Left lobe of liver (tissue), 2 donors: ENCODE measurements at regions not wholly inside any gene's neighbourhood (a gene's known extent, or its start where the extent isn't known, plus 50 kb on each side); places are given as distances from the start of the nearest gene placed in this dataset.
A peak's percentile ranks its signal among the peaks of the same experiment; 100 is the strongest.

ENCODE experiments used
- ATAC-seq: fragments of 200-7000 bp; cut with Tn5 transposase; one replicate; pipeline ENCODE4 v1.9.1; 2020; ENCODE audit warnings: mild to moderate bottlenecking, moderate library complexity
- DNase-seq: peaks from one replicate; pipeline ENCODE4 v3.0.0-alpha.2; 2020; ENCODE audit warnings: low spot score
- donor health status: DM: no; HTN: no; CAD: no; lungs with moderate emphysema.
- donor health status: DM: no; HTN: yes; CAD: no.

DNA sequence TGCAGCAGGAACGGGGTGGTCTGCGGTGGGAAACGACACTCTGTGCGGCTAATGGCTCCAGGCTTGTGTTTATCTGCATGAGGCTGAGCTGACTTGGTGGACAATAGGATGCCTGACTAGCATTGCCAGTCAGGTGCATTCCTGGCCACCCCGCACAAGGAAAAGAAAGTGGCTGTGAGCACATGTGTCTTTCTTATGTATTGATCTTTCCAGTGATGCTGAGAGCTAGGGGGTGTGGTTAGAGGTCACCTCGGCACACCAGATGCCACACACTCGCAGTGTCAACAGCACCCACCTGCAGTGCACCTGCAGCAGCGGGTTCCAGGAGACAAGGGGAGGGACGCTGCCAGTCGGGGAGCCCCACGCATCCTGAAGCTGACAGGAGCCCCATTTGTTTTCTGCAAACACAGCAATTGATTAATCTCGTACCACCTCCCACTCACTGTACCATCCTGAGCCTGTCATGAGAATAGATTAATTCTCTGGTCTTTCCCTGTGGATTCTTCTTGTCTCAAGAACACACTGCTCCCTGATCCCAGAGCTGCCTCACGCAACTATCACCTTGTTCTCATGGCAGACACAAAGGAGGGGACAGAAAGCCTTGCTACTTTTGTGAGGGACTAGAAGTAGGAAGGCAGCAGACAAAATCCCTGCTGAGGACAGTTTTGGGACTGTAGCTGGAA lies 251.7 kb upstream of the WWC1 start:
- DNase-seq: no peak
- no peak for ATAC-seq

DNA sequence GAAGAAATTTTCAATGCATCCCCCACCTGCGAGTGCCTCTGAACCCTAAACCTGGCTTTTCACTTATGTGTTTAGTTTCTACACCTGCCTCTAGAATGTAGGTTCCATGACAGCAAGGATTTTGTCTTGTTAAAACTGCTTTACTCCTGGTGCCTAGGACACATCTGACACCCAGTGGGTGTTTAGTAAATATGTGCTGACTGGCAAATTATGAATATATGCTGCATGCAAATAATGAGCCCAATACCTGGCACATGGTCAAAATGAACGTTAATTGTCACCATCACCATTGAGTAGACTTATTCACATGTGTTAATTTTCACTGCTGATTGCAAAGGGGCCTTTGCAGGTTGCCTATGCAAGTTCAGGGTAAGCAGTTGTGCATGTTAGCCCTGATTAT lies 249.9 kb upstream of the WWC1 start:
- DNase-seq (no peak), ATAC-seq (no peak)

DNA sequence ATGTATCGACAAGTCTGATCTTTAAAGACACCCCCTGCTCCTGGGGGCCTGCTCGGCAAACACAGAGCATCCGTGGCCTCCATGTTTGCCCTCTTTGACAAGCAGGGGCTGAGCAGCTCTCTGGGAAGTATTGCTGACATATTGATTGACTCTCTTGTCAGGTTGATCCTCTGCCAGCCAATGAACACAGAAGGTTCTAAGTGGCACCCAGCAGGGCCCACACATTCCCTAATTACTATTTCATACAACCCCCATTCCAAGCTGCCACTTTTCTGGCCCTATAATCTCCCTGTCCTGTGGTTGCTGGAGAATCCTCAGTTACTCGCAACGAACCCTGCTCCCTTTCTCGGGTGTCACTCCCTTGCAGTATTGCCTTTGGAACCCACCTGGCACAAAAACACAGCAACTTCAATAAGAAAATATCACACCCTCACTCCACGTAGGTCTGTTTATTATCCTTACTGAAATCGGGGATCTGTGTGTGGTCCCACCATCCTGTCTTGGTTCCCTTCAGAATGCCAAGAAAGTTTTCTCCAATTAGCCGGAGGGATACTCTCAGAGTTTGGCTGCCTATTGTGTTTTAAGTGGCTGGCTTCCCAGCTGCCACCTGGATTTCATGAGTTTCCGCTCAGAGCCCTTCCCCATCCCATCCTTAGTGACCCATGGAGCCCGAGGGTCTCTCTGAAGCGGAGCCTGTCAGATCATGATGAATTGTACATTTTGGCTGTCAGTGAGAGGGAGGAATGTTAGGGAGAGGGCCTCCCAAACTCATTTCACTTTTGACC lies 249.0 kb upstream of the WWC1 start:
- DNase-seq (no peak), ATAC-seq (no peak)

DNA sequence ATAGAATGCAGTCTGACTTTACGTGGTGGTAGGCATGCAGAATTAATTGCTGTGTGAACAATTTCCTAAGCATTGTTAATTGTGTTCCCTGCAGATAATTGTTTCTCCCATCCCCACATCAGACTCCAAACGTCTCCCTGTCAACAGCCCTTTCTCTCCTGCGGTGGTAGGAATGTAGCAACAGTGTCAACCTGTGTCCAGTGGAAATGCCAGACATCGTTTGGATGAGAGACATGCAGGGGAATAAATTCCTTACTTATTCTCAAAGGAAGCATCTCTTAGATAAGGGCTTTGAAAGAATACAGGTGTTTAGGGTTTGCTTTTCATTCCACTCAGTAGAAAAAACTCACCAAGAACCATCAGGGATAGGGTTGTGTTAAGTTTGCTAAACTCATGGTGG lies 245.3 kb upstream of the WWC1 start:
- no peak for ATAC-seq
- no peak for DNase-seq

DNA sequence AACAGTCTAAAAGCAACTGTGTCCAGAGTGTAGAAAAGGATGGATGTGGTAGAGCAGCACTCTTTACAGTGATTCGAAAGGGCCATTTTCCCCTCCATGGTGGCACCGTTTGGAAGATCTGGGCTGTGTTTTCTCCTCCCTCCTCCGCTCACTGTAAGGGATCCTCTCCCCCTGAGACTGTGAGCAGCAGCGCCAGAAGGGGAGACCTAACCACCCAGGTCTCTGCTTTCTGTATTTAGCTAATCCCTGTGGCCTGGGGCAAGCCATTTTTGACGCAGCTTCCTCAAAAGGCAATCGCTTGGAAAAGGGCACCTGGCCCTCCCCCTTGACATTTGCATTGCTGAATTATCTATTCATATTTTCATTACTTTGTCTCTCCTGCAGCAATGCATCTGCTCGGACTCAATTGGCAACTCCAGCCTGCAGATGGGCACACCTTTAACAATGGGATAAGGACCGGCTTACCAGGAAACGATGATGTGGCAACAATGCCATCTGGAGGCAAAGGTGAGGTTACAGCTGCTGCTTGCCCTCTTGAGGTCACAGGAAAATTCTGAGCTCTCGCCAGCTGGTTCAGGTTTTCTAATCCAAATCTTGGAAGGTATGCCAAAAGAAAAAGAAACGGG lies 244.3 kb upstream of the WWC1 start:
- ATAC-seq (peak; percentile 98), DNase-seq (peak; percentile 60)

DNA sequence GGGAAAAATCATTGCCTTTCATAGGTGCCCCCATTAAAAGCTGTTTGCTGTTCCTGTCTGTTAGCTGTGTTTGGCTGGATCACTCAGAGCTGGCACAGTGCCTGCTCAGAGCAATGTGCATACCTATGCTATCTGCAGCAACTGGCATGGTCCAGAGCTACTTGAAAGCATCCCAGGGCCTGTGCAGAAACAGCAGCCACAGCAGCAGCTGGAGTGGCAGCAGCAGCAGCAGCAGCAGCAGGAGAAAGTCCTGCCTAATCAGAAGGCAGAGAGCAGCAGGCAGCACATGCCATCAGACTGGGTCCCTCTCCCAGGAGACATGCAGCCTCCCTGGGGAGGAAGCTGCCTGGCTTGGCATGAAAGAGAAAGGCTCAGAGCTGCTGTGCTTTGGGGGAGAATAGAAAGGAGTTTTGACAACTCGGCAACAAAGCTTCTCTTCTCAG lies 243.8 kb upstream of the WWC1 start:
- DNase-seq (peak; percentile 52), ATAC-seq (peak; percentile 77)

DNA sequence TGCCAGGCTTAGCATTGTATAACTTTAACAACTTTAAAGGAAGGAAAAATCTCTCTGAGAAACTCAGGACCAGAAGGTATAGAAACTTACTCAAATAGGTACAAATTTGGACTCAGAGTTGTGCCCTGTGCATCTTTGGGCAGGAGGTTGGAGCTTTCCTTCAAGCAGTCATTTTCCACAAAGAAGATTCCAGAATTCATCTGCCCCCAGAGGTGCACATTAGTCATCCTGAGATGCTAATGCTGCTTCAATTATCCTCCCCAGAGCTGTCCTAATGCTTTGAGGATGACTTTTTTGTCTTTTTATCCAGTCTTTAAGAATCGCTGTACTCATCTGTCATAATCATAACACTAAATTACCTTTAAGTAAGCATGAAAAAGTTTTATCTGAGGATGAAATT lies 243.0 kb upstream of the WWC1 start:
- ATAC-seq (no peak), DNase-seq (no peak)

DNA sequence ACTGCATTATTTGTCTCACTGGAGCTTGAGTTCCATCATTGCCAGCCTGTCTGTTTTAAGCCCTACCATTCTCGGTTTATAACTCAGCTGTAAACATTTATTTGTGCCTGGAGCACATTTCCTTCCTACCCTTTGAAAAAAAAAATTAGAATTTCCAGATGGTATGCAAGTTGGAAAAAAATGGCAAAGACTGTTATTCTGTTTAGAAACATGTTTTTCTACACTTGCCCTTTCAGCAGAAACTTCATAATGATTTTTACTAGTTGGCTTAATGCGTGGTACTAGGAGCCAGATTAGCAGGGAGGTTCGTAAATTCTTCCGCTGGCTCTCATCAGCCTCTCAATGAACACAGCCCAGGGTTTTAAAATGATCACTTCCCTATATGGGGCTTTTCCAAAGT lies 238.8 kb upstream of the WWC1 start:
- ATAC-seq (no peak), DNase-seq (no peak)

DNA sequence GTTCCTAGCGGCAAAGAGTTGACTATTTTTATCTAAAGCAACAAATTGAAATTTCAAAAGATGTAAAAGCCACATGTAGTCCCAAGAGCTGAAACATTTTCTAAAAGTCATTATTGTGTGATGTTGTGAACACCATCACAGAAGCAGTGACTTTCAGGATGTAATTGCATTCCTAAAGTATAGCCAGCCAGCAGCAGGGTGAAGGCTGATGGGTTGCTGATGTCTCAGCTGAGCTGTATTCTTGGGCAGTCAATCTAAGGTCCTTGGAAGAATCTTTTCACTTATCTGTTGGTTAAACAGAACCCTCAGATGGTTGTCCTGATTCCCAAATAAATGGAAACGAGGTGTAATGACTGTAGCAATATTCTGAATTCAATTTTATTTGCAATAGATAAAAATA lies 237.4 kb upstream of the WWC1 start:
- ATAC-seq (no peak), DNase-seq (no peak)

DNA sequence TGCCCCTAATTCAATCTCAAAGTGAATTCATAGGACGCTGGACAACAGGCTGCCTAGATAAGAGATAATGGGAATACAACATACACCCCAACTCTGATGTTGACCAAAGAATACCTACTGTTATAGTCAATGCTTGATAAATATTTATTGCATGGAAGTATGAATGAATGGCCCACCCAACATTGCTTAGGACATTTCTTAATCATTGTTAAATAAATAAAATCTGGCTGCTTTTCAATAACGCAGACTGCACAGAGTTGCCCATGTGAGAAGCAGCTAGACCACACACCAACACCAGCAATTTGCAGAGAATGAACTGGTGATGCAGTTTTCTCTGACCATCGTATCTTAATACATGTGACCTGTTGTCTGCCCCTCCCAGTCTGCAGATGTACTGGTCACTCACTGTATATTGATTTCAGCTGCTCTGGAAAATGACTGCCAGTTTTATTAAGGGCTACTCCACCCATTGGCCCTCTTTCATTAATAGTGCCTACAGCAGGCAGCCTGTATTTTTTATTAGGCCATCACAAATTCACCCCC lies 236.2 kb upstream of the WWC1 start:
- ATAC-seq (no peak), DNase-seq (no peak)

DNA sequence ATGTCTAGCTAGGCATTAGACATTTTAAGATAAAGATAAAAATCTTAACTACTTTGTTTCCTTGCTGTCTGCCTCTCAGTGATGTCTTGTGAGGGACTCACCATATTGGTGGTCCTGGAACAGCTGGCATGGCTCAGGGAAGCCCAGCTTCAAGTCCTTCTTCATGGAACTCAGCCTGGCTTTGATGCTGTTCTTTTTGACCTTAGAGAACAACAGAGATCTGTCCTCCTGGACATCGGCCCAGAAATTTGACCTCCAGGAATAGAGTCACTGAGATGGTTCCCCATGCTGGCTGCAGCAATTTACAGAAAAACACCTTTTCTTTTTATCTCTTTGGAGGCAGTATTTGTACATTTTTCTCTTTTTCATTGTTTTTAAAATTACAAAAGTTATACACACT lies 235.5 kb upstream of the WWC1 start:
- ATAC-seq (peak; percentile 59), DNase-seq (no peak)

DNA sequence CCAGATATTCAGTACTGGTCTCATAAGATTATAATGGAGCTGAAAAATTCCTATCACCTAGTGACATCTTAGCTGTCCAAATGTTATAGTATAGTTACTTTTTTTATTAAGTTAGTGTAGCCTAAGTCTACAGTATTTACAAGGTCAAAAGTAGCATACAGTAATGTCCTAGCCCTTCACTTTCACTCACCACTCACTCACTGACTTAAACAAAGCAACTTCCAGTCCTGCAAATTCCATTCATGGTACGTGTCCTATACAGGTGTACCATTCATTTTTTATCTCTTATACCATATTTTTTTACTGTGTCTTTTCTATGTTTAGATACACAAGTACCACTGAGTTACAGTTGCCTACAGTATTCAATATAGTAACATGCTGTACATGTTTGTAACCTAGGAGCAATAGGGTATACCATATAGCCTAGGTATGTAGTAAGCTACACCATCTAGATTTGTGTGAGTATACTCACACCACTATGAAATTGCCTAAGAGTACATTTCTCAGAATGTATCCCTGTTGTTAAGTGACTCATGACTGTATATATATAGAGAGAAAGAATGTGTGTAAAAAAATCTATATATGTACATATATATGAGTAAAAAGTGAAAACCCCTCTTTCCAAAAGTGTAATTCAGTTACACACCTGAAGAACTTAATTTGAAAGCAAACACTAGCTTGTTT lies 234.8 kb upstream of the WWC1 start:
- no peak for DNase-seq
- ATAC-seq: no peak

DNA sequence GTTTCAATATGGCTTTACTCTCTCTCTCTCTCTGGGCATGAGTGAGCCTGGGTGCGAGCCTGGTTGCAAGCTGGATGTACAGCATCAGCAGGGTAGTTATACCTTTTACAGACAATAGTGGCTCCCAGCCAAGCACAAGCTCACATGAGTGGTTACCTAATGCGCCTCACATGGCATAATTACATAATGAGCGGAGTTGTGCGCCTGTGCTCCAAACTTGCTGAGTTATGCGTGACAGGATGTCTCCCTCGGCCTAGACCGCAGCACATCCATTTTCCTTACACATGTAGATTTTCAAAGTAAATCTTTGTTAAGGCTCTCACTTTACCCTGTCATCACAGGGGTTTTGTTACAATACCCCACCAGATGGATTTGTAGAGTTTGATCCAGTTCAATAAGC lies 233.5 kb upstream of the WWC1 start:
- ATAC-seq: no peak
- no peak for DNase-seq

DNA sequence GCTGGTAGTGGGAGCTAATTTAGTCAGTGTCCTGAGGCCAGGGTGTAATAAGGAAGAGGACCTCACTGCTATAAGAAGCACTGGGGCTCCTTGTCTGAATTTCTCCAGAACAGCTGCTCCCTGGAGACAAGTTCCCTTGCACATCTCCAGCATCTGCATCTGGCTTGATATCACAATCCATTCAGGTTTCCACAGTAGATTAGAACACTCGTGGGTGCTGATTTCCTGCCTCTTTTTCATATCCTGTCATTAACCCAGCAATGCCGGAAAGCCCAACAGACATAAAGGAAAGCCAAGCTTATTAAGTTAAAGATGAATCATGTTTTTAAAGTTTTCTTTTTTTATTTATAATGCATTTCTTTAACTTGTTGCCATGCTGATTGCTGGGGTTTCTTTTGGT lies 232.3 kb upstream of the WWC1 start:
- no peak for ATAC-seq
- DNase-seq: no peak

DNA sequence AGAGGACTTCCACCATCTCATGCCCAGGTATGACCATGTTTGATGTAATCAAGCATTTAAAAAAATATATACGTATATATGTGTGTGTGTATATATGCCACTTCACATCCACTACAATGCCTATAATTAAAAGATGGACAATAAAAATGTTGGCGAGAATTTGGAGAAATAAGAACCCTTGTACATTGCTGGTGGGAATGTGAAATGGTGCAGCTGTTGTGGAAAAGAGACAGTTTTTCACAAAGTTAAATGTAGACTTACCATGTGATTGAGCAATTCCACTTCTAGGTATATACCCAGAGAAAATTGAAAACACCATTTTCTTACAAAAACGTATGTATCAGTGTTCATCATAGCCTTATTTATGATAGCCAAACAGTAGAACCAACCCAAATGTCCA lies 229.2 kb upstream of the WWC1 start:
- ATAC-seq (no peak), DNase-seq (no peak)

DNA sequence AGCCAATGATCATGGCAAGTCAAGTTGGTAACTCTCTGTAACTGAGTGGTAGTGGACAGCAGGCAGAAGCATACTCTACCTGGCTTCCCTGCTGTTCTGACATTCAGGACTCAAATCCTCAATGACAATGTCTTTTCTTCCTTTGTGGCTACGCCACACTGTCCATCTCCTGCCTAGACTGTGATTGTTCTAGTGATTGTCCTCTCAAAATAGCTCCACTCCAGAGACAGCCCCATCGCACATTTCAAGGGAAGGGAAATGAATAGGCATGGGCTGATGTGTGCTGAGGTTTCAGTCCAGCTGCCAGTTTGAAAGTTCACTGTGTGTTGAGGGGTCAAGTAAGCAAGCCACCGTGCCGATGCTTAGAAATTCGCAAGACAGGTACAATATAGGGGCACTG lies 227.0 kb upstream of the WWC1 start:
- ATAC-seq (no peak), DNase-seq (no peak)

DNA sequence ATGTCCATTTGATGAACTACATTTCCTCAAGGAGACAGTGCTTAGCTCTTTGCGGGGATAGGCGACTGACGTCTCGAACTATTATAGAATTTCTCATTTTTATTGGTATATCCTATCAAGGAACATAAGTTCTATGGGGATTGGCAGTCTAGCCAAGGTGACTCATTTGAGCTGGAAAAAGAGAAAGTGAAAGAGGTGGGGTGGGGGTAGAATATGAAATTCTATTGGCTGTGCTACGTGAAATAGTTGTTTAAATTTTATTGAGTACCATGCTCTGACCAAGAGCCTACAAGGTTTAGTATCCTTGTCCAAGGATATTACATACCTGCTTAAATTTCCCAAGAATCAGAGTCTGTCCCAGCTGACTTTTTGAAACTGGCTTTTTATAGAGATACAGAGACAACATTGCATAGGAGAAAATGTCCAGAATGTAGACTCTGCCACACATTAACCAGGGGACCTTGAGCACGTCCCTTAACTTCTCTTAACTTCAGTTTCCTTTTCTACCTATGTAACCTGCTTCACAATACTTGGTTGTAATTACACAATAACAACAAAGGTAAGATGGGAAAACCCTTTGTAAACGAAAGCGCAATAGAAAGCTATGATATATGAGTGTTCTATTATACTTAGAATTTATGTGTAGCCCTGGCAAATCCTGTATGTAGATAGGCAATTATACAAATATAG lies 226.4 kb upstream of the WWC1 start:
- DNase-seq (no peak), ATAC-seq (no peak)

DNA sequence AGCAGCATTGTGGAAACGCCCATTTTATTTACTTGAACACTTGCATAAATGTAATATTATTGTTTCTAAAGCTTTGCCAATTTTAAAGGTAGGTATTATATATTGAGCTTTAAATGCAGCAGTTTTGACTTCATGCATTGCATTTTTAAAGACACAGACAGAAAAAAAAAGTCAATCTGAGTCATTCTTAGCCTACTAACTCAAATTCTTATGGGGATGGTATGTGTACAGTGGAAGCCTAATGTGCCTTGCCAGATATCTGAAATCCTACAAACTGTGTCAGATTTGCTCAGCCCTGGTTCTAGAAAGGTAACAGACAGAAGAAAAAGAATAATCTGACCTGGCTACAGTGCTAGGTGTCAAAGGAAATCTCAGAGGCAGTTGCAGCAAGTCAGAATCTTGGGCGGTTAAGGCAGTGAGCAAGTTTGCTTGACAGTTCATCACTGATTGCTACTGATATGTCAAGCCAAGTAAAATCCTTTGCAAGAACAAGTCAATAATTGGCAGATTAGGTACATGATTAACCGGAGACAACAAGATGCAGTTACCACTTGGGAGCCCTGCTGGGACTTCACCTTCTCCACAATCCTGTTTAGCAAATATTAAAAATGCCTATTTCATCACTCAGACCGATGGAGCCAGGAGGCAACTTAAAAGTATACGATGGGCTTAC lies 224.8 kb upstream of the WWC1 start:
- DNase-seq (no peak), ATAC-seq (no peak)

DNA sequence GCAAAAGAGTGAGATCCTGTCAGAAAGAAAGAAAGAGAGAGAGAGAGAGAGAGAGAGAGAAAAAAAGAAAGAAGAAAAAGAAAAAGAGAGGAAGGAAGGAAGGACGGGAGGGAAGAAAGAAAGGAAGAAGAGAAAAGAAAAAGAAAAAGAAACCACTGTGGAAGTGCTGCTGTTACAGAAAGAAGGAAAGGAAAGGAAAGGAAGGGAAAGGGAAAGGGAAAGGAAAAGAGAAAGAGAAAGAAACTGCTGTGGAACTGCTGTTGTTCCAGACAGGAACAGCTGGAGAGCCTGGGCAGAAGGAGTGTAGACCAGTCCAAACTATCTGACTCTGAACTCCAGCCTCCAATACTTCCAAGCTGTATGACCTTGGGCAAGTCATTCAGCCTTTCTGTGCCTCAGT lies 220.7 kb upstream of the WWC1 start:
- no peak for DNase-seq

DNA sequence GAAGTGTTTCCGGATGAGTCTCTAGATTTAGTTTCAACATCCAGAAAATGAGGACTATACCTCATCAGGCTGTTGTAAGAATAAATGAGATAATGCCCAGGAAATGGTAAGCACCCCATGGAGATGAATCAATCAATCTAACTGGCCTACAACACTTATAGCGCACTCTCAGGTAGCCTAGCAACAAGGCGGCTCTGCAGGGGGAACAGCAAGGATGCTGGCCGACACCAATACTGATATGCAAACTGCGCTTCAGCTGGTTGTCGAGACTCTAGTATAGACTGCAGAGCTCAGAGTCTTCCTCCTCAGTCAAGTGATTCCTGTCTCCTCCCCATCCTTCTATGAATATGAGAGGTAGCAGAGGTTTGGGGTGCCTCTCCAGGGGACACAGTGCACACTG lies 218.8 kb upstream of the WWC1 start:
- no peak for DNase-seq
- ATAC-seq: no peak

More for the DNA sequence above, 220.7 kb upstream of the WWC1 start:
- ATAC-seq: no peak
